ENCODE measurements at regions not wholly inside any gene's neighbourhood (a gene's known extent, or its start where the extent isn't known, plus 50 kb on each side); places are given as distances from the start of the nearest gene placed in this dataset.

DNA sequence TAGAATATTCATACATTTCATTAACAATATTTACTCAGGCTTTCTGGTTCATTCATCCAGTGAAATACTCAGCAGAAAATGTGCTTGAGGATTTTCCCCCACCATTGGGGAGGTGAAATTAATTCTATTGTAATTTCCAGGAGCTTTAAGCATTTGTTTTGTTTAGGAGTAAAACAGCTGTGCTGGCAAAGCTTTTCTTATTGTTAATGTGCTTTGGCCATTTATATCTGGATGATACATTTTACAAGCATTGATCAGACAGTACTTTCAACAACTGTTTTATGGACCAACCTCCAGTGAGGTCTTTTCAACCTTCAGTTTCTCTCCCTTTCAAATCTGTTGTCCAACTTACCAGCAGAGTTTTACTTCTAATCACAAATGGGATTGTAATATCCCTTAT is 672.4 kb downstream of the CDH11 start:
- Histone ChIP-seq H3K27me3 (ENCODE audit: control insufficient read depth, insufficient read depth, low read length) (no peaks in the 10 kb centered on the region), H3K4me3 (ENCODE audit: low read depth, low read length) (no peak overlapping the region), H3K36me3 (ENCODE audit: control insufficient read depth, insufficient read depth, low read length) (no peaks in the 10 kb centered on the region)
- no peak for FAIRE-seq
- TF ChIP-seq, protein P1, sequence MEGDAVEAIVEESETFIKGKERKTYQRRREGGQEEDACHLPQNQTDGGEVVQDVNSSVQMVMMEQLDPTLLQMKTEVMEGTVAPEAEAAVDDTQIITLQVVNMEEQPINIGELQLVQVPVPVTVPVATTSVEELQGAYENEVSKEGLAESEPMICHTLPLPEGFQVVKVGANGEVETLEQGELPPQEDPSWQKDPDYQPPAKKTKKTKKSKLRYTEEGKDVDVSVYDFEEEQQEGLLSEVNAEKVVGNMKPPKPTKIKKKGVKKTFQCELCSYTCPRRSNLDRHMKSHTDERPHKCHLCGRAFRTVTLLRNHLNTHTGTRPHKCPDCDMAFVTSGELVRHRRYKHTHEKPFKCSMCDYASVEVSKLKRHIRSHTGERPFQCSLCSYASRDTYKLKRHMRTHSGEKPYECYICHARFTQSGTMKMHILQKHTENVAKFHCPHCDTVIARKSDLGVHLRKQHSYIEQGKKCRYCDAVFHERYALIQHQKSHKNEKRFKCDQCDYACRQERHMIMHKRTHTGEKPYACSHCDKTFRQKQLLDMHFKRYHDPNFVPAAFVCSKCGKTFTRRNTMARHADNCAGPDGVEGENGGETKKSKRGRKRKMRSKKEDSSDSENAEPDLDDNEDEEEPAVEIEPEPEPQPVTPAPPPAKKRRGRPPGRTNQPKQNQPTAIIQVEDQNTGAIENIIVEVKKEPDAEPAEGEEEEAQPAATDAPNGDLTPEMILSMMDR (IDR thresholded peaks at IDR 0.05; ENCODE audit: insufficient read depth, low read length, severe bottlenecking) = no peak
- DNase-seq (ENCODE audit: low read depth) = no peak

DNA sequence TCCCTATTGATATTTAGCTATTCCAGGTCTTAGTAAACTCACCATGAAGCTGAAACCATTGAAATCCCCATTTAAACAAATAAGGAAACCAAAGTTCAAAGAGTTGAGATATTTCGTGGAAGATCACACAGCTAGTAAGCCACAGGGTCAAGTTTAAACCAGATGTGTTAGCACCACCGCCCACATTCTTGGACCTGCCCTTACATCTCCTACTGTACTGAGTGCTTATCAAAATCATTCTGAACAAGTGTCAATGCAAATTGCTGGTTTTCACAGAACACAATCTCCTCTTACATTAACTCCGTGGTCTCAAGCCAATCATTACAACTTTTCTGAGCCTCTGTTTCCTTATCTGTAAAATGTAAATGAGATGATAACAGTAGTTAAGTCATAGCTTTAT is 676.2 kb downstream of the CDH11 start:
- no peak for FAIRE-seq
- Histone ChIP-seq H3K27me3 (ENCODE audit: control insufficient read depth, insufficient read depth, low read length) (no peaks in the 10 kb centered on the region), H3K4me3 (ENCODE audit: low read depth, low read length) (no peak overlapping the region), H3K36me3 (ENCODE audit: control insufficient read depth, insufficient read depth, low read length) (no peaks in the 10 kb centered on the region)
- TF ChIP-seq, protein P1 (IDR thresholded peaks at IDR 0.05; ENCODE audit: insufficient read depth, low read length, severe bottlenecking) = no peak
- DNase-seq (ENCODE audit: low read depth) = peak; percentile 62

DNA sequence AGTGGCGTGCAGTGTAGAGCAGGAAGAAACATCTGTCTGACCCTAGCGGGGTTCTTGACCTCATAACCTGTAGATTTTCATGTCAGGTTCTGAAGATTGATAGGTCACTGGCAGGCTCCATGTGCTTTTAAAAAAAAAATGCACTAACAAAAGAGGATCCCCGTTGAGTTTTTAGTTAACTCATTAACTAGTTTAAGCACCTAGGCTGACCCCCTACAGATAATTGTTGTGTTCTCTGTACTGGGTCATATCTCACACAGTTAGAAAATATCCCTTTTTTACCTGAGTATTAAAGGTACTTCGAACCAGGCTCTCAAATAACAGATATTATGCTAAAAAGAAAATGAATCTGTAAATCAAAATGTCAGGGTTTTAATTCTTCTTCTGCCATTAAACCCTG is 676.6 kb downstream of the CDH11 start:
- FAIRE-seq (no peak), DNase-seq (ENCODE audit: low read depth) (no peak)
- Histone ChIP-seq H3K27me3 (ENCODE audit: control insufficient read depth, insufficient read depth, low read length) (no peaks in the 10 kb centered on the region), H3K4me3 (ENCODE audit: low read depth, low read length) (no peak overlapping the region), H3K36me3 (ENCODE audit: control insufficient read depth, insufficient read depth, low read length) (no peaks in the 10 kb centered on the region)
- TF ChIP-seq, protein P1 (IDR thresholded peaks at IDR 0.05; ENCODE audit: insufficient read depth, low read length, severe bottlenecking) = no peak

DNA sequence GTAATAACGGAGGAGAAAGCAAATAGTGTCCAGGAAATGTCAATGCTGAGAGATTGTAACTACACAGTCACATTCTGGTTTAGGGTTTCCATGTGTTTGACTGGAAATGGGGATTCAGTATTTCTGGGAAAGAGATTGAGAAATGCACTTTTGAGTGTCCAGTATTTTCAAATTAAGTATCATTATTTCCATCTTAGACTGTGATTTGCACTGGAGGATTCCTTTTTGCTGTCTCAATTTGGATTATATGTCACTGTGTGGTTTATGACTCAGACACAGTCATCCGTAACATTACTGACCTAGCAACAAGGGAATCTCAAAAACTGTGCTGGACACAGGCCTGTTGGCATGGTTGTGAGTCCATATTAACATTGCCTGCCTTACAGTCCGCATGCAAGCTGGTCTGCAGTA is 681.4 kb downstream of the CDH11 start:
- DNase-seq (ENCODE audit: low read depth) (peak; percentile 90), FAIRE-seq (no peak)
- TF ChIP-seq, protein P1 (IDR thresholded peaks at IDR 0.05; ENCODE audit: insufficient read depth, low read length, severe bottlenecking) = no peak

DNA sequence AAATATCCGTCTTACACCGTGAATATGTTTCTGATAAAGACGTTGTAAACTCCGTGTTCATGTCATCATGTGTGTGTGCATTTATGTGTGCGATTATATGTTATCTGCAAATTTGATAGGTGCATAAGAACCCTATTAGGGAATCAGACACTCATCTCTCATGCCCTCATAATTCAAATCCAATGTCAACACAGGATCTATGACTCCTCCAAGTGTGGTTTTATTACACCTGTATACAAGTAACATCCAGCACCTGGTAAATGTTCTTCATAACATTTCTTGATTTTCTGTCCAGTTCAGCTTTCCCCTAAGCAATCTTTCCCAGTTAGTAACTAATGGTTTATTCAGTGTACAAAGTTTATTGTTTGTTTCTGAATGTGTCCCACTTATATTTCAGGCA is 681.9 kb downstream of the CDH11 start:
- H3K36me3 ChIP-seq (ENCODE audit: control insufficient read depth, insufficient read depth, low read length) = no peaks in the 10 kb centered on the region
- no peak overlapping the region for H3K4me3 ChIP-seq (ENCODE audit: low read depth, low read length)
- no peak for FAIRE-seq
- H3K27me3 ChIP-seq (ENCODE audit: control insufficient read depth, insufficient read depth, low read length) = no peaks in the 10 kb centered on the region
- TF ChIP-seq, protein P1 (IDR thresholded peaks at IDR 0.05; ENCODE audit: insufficient read depth, low read length, severe bottlenecking) = no peak
- peak; percentile 74 for DNase-seq (ENCODE audit: low read depth)

More for the DNA sequence above, 681.4 kb downstream of the CDH11 start:
- H3K27me3 ChIP-seq (ENCODE audit: control insufficient read depth, insufficient read depth, low read length) = no peaks in the 10 kb centered on the region
- H3K4me3 ChIP-seq (ENCODE audit: low read depth, low read length) = no peak overlapping the region
- H3K36me3 ChIP-seq (ENCODE audit: control insufficient read depth, insufficient read depth, low read length) = no peaks in the 10 kb centered on the region

DNA sequence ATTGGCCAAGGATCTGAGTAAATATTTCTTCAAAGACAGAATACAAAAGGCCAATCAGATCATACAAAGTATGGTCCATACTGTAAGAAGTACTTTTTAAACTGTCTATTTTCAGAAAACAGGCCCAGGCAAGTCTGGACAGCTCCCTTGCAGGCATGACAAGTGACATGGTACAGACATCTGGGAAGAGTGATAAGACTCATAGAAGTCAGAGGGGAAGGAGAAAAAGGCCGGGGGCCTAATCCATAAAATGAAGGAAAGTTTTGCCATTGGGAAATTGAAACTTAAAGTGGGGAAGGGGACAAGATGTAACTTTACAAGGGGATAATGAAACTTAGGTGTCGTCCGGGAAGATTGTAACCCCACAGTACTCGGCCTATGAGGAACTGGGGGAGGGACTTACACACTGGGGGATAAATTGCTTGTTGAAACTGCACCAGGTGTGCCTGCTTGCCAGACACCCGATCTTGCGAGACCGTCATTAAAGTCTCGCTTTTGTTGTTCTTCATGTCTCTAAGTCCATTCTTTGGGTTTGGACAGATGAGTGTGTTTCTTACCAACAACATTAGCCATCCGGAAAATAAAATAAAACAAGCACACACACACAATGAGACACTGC is 684.0 kb downstream of the CDH11 start:
- no peaks in the 10 kb centered on the region for H3K27me3 ChIP-seq (ENCODE audit: control insufficient read depth, insufficient read depth, low read length)
- H3K36me3 ChIP-seq (ENCODE audit: control insufficient read depth, insufficient read depth, low read length) = no peaks in the 10 kb centered on the region
- peak; percentile 51 for DNase-seq (ENCODE audit: low read depth)
- TF ChIP-seq, protein P1 (IDR thresholded peaks at IDR 0.05; ENCODE audit: insufficient read depth, low read length, severe bottlenecking) = no peak
- H3K4me3 ChIP-seq (ENCODE audit: low read depth, low read length) = no peak overlapping the region
- FAIRE-seq = no peak

Data from bronchial epithelial cell (primary cell).